GM23338 (cell line): ENCODE measurements at regions not wholly inside any gene's neighbourhood (a gene's known extent, or its start where the extent isn't known, plus 50 kb on each side); places are given as distances from the start of the nearest gene placed in this dataset.

Experiments
- CREB1 ChIP-seq: fragments of 250-450 bp; sonication (Bioruptor Pico); IDR thresholded peaks from 2 replicates; pipeline ENCODE4 v1.5.0; 2020; ENCODE audit warnings: low read depth, mild to moderate bottlenecking, moderate library complexity
- EZH2 ChIP-seq: fragments of 200-600 bp; sonication (generic); IDR thresholded peaks from one replicate; pipeline ENCODE4 v1.8.0; 2017; ENCODE audit warnings: antibody characterized with exemption, mild to moderate bottlenecking, low read depth; ENCODE audit not compliant: unreplicated experiment
- EZH2phosphoT487 ChIP-seq: fragments of 200-600 bp; sonication (generic); IDR thresholded peaks from one replicate; pipeline ENCODE4 v1.8.1; 2018; ENCODE audit warnings: antibody characterized with exemption; ENCODE audit not compliant: unreplicated experiment
- JUNB ChIP-seq: IDR thresholded peaks from one replicate; pipeline ENCODE4 v1.6.1; 2016; ENCODE audit warnings: antibody characterized with exemption; ENCODE audit not compliant: unreplicated experiment
- NANOG ChIP-seq: IDR thresholded peaks from 2 replicates; pipeline ENCODE4 v1.6.1; 2016; ENCODE audit warnings: antibody characterized with exemption, borderline replicate concordance
- POLR2AphosphoS5 ChIP-seq: IDR thresholded peaks from 2 replicates; pipeline ENCODE4 v1.6.1; 2016; ENCODE audit warnings: antibody characterized with exemption, low read depth
- STAT1 ChIP-seq: IDR thresholded peaks from one replicate; pipeline ENCODE4 v1.6.1; 2016; ENCODE audit warnings: antibody characterized with exemption; ENCODE audit not compliant: unreplicated experiment
- ZNF114 ChIP-seq: fragments of 250-450 bp; sonication (Bioruptor Pico); IDR thresholded peaks from 2 replicates; pipeline ENCODE4 v1.5.0; 2020; ENCODE audit warnings: mild to moderate bottlenecking, moderate library complexity
- TF ChIP-seq, protein P1 (sequence below), 2 experiments: fragments of 200-600 bp in 1 of 2; sonication (generic) in 1 of 2; conservative IDR thresholded peaks; 2 replicates each; pipeline versions ENCODE4 v1.5.1 to v1.6.1; 2016 to 2017; ENCODE audit warnings: antibody characterized with exemption in 2 of 2, low read depth in 2 of 2, mild to moderate bottlenecking in 2 of 2, moderate library complexity in 1 of 2
- TF ChIP-seq, protein P2 (sequence below): IDR thresholded peaks from 2 replicates; pipeline ENCODE4 v1.6.1; 2016; ENCODE audit warnings: antibody characterized with exemption
- TF ChIP-seq, protein P3 (sequence below): IDR thresholded peaks from one replicate; pipeline ENCODE4 v1.6.1; 2018; ENCODE audit warnings: antibody characterized with exemption; ENCODE audit not compliant: unreplicated experiment
- TF ChIP-seq, protein P4 (sequence below): fragments of 250-450 bp; sonication (Bioruptor Pico); IDR thresholded peaks from 2 replicates; pipeline ENCODE4 v1.5.0; 2020; ENCODE audit warnings: mild to moderate bottlenecking, moderate library complexity

DNA sequence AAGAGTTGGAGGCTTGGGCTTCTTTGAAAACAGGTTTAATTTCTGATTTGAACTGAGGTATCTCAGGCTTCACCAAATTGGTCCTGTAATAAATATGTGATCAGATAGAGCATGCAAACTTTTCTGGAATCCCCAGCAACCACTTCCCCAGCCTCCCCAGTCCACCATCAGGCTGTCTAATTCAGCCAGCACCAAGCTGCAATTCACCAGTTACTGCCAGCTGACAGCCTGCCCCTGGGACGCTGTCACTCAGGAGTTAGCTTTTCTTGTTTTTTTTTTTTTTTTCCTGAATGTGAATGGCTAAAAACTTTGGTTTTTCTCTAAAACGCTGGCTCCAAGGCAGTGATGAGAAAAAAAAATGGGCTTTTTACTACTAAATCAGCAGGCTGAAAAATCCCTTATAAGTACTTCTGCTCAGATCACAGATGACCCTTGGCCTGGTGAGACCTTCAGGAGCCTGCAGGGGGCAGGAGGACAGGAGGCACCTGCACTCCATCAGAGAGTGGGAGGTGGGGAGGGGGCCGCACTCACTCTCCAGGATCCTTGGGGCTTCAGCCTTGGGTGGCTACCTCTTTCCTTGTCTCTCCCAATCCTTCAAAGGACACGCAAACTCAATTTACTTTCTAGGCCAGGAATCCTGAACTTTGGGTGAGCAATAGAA is 349.4 kb downstream of the GATA3 start:
- TF ChIP-seq, protein P1, sequence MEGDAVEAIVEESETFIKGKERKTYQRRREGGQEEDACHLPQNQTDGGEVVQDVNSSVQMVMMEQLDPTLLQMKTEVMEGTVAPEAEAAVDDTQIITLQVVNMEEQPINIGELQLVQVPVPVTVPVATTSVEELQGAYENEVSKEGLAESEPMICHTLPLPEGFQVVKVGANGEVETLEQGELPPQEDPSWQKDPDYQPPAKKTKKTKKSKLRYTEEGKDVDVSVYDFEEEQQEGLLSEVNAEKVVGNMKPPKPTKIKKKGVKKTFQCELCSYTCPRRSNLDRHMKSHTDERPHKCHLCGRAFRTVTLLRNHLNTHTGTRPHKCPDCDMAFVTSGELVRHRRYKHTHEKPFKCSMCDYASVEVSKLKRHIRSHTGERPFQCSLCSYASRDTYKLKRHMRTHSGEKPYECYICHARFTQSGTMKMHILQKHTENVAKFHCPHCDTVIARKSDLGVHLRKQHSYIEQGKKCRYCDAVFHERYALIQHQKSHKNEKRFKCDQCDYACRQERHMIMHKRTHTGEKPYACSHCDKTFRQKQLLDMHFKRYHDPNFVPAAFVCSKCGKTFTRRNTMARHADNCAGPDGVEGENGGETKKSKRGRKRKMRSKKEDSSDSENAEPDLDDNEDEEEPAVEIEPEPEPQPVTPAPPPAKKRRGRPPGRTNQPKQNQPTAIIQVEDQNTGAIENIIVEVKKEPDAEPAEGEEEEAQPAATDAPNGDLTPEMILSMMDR (conservative IDR thresholded peaks at IDR 0.05; ENCODE audit: low read depth in 2 of 2) = peak; percentile 63 to 65
- TF ChIP-seq EZH2 = no peak
- TF ChIP-seq, protein P2, sequence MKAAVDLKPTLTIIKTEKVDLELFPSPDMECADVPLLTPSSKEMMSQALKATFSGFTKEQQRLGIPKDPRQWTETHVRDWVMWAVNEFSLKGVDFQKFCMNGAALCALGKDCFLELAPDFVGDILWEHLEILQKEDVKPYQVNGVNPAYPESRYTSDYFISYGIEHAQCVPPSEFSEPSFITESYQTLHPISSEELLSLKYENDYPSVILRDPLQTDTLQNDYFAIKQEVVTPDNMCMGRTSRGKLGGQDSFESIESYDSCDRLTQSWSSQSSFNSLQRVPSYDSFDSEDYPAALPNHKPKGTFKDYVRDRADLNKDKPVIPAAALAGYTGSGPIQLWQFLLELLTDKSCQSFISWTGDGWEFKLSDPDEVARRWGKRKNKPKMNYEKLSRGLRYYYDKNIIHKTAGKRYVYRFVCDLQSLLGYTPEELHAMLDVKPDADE = no peak
- no peak for TF ChIP-seq CREB1
- TF ChIP-seq, protein P3, sequence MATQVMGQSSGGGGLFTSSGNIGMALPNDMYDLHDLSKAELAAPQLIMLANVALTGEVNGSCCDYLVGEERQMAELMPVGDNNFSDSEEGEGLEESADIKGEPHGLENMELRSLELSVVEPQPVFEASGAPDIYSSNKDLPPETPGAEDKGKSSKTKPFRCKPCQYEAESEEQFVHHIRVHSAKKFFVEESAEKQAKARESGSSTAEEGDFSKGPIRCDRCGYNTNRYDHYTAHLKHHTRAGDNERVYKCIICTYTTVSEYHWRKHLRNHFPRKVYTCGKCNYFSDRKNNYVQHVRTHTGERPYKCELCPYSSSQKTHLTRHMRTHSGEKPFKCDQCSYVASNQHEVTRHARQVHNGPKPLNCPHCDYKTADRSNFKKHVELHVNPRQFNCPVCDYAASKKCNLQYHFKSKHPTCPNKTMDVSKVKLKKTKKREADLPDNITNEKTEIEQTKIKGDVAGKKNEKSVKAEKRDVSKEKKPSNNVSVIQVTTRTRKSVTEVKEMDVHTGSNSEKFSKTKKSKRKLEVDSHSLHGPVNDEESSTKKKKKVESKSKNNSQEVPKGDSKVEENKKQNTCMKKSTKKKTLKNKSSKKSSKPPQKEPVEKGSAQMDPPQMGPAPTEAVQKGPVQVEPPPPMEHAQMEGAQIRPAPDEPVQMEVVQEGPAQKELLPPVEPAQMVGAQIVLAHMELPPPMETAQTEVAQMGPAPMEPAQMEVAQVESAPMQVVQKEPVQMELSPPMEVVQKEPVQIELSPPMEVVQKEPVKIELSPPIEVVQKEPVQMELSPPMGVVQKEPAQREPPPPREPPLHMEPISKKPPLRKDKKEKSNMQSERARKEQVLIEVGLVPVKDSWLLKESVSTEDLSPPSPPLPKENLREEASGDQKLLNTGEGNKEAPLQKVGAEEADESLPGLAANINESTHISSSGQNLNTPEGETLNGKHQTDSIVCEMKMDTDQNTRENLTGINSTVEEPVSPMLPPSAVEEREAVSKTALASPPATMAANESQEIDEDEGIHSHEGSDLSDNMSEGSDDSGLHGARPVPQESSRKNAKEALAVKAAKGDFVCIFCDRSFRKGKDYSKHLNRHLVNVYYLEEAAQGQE = no peak
- TF ChIP-seq POLR2AphosphoS5 = no peak
- no peak for TF ChIP-seq EZH2phosphoT487
- TF ChIP-seq JUNB = no peak
- no peak for TF ChIP-seq STAT1
- no peak for TF ChIP-seq NANOG
- no peak for TF ChIP-seq ZNF114
- TF ChIP-seq, protein P4, sequence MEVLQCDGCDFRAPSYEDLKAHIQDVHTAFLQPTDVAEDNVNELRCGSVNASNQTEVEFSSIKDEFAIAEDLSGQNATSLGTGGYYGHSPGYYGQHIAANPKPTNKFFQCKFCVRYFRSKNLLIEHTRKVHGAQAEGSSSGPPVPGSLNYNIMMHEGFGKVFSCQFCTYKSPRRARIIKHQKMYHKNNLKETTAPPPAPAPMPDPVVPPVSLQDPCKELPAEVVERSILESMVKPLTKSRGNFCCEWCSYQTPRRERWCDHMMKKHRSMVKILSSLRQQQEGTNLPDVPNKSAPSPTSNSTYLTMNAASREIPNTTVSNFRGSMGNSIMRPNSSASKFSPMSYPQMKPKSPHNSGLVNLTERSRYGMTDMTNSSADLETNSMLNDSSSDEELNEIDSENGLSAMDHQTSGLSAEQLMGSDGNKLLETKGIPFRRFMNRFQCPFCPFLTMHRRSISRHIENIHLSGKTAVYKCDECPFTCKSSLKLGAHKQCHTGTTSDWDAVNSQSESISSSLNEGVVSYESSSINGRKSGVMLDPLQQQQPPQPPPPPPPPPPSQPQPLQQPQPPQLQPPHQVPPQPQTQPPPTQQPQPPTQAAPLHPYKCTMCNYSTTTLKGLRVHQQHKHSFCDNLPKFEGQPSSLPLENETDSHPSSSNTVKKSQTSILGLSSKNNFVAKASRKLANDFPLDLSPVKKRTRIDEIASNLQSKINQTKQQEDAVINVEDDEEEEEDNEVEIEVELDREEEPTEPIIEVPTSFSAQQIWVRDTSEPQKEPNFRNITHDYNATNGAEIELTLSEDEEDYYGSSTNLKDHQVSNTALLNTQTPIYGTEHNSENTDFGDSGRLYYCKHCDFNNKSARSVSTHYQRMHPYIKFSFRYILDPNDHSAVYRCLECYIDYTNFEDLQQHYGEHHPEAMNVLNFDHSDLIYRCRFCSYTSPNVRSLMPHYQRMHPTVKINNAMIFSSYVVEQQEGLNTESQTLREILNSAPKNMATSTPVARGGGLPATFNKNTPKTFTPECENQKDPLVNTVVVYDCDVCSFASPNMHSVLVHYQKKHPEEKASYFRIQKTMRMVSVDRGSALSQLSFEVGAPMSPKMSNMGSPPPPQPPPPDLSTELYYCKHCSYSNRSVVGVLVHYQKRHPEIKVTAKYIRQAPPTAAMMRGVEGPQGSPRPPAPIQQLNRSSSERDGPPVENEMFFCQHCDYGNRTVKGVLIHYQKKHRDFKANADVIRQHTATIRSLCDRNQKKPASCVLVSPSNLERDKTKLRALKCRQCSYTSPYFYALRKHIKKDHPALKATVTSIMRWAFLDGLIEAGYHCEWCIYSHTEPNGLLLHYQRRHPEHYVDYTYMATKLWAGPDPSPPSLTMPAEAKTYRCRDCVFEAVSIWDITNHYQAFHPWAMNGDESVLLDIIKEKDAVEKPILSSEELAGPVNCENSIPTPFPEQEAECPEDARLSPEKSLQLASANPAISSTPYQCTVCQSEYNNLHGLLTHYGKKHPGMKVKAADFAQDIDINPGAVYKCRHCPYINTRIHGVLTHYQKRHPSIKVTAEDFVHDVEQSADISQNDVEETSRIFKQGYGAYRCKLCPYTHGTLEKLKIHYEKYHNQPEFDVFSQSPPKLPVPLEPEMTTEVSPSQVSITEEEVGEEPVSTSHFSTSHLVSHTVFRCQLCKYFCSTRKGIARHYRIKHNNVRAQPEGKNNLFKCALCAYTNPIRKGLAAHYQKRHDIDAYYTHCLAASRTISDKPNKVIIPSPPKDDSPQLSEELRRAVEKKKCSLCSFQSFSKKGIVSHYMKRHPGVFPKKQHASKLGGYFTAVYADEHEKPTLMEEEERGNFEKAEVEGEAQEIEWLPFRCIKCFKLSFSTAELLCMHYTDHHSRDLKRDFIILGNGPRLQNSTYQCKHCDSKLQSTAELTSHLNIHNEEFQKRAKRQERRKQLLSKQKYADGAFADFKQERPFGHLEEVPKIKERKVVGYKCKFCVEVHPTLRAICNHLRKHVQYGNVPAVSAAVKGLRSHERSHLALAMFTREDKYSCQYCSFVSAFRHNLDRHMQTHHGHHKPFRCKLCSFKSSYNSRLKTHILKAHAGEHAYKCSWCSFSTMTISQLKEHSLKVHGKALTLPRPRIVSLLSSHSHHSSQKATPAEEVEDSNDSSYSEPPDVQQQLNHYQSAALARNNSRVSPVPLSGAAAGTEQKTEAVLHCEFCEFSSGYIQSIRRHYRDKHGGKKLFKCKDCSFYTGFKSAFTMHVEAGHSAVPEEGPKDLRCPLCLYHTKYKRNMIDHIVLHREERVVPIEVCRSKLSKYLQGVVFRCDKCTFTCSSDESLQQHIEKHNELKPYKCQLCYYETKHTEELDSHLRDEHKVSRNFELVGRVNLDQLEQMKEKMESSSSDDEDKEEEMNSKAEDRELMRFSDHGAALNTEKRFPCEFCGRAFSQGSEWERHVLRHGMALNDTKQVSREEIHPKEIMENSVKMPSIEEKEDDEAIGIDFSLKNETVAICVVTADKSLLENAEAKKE (CRISPR knock-in tag) = 0 out of 2 replicates have a peak, but pooled peaks have one; percentile 22
